HG03460 (cell line): ENCODE measurements at regions not wholly inside any gene's neighbourhood (a gene's known extent, or its start where the extent isn't known, plus 50 kb on each side); places are given as distances from the start of the nearest gene placed in this dataset.

ENCODE experiments used
- ATAC-seq: cut with Tn5 transposase; IDR thresholded peaks from one replicate; pipeline ENCODE4 v1.9.1; 2021; ENCODE audit not compliant: unreplicated experiment

DNA sequence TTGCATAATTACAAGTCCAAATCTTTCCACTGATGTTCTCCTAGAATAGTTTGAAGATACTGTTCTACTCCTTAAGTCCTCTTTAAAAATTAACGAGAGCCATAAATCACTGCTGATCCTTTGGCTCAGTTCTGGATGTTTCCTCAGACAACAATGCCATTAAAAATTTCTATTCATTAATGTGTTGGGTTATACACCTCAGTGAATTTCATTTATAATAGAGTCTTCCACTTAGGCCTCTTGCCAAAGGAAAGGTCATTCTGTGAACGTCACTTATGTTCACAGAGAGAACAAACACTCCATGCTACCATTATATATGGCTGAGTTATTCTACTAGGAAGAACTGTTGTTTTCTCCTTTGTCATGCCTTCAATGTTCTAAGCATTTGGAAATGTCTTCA lies 1472.3 kb upstream of the CELF4 start:
- ATAC-seq, result no peak

- ATAC-seq, result no peak
Measured at GRCh38 chr18:39033312-39033711, 1467.7 kb upstream of the CELF4 start.

DNA sequence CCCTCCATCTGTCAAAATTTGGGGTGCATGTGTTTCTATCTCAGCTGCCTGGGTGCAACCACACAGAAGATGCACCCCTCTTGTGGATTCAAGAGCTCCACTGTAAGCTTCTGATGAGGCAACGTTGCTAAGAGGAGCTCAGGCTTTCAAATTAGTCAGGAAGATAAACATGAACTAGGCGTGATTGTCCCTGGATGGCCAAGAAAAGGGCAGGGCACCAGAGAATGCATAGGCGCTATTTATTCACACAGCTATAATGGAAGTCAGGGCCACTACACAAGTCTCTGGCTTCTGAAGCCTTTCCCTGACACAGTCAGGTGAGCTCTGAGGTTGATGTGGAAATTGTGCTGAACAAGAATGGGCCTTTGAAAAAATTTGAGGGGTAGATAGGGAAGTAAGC lies 1466.0 kb upstream of the CELF4 start:
- ATAC-seq, result no peak

DNA sequence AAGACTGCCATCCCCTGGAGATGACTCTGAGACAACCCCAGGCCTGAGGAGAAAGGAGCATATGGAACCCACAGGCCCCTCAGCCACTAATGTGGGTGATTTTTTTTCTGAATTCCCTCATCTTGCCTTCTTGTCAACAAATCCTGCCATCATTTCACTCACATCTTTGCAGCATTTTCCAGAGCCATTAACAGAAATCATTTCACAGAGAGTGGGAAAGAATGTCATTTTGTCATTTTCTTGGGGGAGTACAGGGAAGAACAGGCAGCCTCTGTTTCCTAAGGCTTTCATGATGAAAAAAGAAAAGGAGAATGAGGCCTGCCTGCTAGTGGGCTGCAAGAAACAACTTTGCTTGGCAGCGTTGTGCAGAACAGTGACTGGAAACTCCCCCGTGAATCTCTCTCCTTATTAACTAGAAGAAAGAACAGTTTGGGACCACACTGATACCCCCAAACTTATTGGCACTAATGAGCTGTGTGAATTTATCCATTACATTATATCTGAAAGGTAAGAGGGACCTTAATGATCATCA lies 1464.6 kb upstream of the CELF4 start:
- no peak for ATAC-seq

DNA sequence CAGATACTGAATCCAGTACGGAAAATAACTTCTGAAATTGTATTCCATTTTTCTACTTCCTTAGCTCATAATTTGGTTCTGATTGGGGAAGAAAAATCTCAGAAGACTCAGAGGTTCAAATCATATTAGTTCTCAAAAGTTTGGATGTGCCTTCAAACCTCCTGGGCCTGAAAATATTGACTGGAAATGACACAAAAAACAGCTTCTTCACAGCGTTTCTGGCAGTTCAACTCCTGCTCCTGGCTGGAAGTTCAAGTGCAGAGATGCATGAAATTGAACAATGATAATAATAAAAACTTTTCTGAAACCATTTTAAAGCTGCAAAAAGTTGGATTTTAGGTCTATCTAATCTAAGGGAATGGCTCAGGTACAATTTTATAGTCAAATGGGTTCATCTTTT lies 1459.9 kb upstream of the CELF4 start:
- no peak for ATAC-seq

- no peak for ATAC-seq
Measured at GRCh38 chr18:39019989-39020388, 1454.4 kb upstream of the CELF4 start.

GRCh38 chr18:39007031-39007902 lies 1441.7 kb upstream of the CELF4 start:
- no peak for ATAC-seq

- ATAC-seq, result no peak
Measured at GRCh38 chr18:38996056-38996455, 1430.5 kb upstream of the CELF4 start.

DNA sequence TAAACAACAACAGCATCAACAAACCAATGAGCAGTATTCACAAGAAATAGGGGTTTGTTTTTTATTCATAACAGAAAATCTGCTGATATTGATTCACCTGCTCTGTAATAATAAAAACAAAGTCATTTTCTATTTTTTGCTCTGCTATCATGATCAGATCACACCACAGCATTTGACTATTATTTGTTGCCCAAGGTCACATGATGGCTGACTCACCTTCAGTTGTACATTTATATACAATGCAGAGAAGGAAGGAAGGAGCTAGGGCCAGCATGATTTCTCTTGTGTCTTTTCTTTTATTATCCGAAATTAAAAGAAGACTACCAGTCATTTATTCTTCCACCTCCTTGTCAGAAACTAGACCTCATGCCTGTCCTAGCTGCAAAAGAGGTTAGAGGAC lies 1427.7 kb upstream of the CELF4 start:
- ATAC-seq, result no peak

- ATAC-seq, result no peak
Measured at GRCh38 chr18:38984968-38985367, 1419.4 kb upstream of the CELF4 start.

DNA sequence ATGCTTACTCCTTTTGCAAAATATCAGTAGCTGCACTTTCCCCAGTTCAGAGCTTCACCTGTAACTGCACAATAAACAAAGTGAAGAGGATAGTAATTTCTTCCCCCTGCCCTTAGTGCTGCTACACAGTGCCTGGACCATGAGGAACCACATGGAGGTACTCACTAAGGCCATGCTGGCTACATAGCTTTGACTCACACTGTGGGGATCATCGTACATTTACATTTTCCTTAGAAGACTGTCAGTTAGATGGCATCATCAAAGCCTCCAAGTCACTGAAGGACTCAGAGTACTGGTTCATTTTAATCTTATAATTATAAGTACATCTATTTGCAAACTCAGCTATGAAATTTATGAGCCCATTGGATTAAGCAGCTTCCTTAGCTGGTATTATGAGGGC lies 1416.5 kb upstream of the CELF4 start:
- no peak for ATAC-seq

DNA sequence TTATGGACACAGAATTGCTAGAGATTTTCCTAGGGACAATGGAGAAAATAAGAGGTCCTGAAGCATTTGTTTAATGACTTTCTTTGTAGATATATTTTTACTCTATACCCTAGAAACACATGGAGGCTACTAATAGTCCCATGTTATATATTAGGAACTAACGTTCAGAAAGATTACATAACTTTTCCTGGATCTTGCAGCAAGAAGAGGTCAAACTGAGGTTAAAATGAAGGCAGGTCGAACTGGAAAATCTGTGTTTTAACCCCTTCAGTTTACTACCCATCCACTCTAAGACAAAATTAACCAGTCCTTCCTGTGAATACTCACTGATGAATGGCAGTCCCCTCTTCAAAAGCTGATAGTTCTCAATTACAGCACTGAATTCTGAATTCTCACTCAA lies 1415.8 kb upstream of the CELF4 start:
- ATAC-seq, result no peak

DNA sequence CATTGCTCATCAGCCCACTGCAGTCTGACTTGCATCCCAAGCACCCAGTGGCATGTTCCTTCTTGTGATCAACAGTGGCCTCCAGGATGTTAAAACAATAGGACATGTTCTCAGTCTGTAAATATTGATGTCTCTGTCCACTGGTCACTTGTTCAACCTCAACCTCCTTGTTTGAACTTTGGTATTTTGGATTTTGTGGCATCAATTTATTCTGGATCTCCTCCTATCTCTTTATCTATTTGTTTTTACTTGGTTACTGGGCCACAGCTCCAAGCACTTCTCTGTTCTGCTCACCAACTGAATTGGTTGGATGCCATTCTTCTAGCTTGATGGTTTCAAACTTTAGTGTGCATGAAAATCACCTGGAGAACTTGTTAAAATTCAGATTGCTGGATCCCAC lies 1414.8 kb upstream of the CELF4 start:
- ATAC-seq, result no peak

- ATAC-seq, result no peak
Measured at GRCh38 chr18:38972571-38972970, 1407.0 kb upstream of the CELF4 start.

- ATAC-seq, result no peak
Measured at GRCh38 chr18:38971881-38972280, 1406.3 kb upstream of the CELF4 start.

DNA sequence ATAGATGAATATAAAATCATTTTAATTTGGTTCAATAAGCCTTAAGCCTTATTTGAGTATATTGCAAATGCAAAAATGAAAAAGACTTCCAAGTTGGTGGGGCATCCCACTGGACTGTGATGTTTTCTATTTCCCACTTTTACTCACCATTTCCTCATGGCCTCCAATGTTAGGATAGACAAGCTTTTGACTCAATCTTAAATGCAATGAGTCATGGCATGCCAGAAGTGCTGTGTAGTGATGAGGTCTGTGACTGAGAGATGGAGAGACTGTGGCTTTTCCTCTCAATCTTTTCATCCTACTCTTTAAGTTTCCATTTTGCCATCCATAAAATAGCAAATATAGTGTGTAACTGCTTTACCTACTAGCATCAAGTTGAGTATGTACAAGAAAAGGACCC lies 1401.2 kb upstream of the CELF4 start:
- ATAC-seq, result no peak

DNA sequence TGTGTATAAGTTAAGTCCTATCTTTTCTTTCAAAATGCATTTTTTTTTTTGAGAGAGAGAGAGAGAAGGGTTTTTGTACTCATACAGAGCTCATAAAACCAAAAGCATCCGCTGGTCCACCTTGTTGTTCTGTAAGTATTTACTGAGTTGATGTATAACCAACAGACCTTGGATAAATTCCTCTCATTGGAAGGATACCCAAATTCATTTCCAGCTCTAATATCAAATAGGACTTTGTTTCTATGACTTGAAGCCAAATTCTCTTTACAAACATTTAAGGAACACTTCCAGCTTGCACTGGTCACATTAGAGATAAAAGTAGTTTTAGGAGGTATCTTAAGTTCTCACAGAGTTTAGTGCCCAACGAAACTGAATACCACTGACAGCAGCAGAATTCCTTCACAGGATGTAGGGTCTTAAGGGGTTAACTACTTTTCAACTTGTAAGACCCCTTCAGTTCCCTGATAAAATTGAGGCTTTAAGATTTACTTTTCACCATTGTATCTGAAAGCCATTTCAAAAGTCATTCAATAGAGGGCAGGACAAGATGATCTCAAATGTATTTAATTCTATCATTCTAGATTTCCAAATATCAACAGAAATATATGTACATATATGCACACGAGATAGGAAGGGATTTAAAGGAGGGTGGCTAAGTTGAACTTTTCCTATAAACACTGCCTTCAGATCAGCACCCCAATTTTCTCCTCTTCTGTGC lies 1398.5 kb upstream of the CELF4 start:
- no peak for ATAC-seq

GRCh38 chr18:38961880-38962279 lies 1396.3 kb upstream of the CELF4 start:
- ATAC-seq, result no peak

DNA sequence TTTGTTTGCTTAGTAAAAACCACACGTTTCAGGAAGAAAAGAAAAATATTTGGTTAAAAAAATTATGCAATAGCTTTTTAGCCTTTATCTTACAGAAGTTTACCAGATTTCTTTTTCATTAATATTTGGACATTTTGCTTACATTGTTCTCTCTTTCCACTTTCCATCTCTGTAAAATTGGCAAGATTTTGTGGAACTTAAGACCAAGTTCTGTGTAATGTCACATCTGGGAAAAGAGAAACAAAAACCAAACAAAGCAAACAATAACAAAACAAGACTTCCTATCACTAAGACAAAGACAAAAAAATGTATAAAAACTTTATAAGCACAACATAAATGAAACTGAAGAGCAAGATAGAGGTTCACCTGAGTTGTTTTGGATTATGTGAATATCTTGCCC lies 1392.1 kb upstream of the CELF4 start:
- ATAC-seq, result no peak

DNA sequence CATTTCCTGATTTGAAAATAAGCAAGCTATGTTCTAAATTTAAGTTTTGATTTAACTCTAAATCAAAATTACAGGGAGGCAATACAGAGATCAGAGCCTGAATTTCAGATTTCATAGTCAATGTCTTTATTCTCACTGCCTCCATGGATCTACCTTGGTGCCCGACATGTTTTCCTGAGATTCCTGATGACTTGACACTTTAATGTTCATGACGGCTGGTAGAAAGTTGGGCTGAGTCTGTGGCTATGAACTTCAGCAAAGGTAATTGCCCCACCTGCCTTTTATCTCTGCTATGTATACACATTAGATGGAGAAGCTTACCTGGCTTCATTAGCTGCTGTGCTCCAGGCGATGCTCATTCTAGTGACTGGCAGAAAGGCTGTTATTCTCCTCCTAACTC lies 1390.5 kb upstream of the CELF4 start:
- no peak for ATAC-seq

- no peak for ATAC-seq
Measured at GRCh38 chr18:38951633-38952032, 1386.0 kb upstream of the CELF4 start.

GRCh38 chr18:38948436-38948835 lies 1382.8 kb upstream of the CELF4 start:
- ATAC-seq, result no peak
